ENCODE measurements at regions not wholly inside any gene's neighbourhood (a gene's known extent, or its start where the extent isn't known, plus 50 kb on each side); places are given as distances from the start of the nearest gene placed in this dataset.

GRCh38 chr12:131586269-131586668 lies 124.6 kb upstream of the SFSWAP start:
- no peak for ATAC-seq

DNA sequence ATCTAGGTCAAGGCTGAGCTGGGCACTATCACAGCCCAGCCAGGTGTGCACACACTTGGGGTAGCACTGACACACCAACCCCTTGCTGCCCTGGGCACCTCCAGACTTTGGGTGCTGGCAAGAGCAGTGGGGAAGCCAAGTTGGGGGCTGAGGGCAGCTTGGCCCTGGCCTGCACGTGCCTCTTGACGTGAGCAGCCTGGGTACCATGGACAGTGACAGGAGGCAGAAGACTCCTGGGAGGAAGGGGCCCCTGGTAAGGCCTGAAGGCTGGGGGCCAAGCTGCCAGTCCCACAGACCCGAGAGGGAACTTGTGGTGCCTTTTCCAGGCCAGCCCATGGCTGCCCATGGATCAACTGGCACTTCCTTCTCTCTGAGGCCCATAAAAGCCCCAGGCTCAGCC lies 124.1 kb upstream of the SFSWAP start:
- DNase-seq (no peak), ATAC-seq (no peak)
- H3K9me3 ChIP-seq: no peaks in the 10 kb centered on the region
- H3K27ac ChIP-seq: no peak overlapping the region
- H3K4me3 ChIP-seq: no peak overlapping the region
- H3K36me3 ChIP-seq (ENCODE audit: insufficient read depth in 1 of 2, low read depth in 1 of 2): no peaks in the 10 kb centered on the region
- intact Hi-C loops (cut with DNase I): no loop called here
- 60 to 64% (median 63%) methylated on average over 3 of the region's 3 CpGs for WGBS, 3 donors
- TF ChIP-seq CTCF (IDR thresholded peaks at IDR 0.05): no peak
- no peaks in the 10 kb centered on the region for H3K4me1 ChIP-seq
- peaks cover 0 to 20% (median 3%) of the 10 kb centered on the region in 3 donors for H3K27me3 ChIP-seq (ENCODE audit: insufficient read depth in 3 of 3, low read length in 2 of 3)

More at GRCh38 chr12:131586269-131586668, 124.6 kb upstream of the SFSWAP start:
- intact Hi-C loops (cut with DNase I): no loop called here
- H3K27me3 ChIP-seq (ENCODE audit: insufficient read depth in 3 of 3, low read length in 2 of 3): peaks cover 0 to 20% (median 3%) of the 10 kb centered on the region in 3 donors
- H3K9me3 ChIP-seq: no peaks in the 10 kb centered on the region
- H3K4me1 ChIP-seq: no peaks in the 10 kb centered on the region
- no peaks in the 10 kb centered on the region for H3K36me3 ChIP-seq (ENCODE audit: insufficient read depth in 1 of 2, low read depth in 1 of 2)
- no peak for TF ChIP-seq CTCF (IDR thresholded peaks at IDR 0.05)
- no peak overlapping the region for H3K27ac ChIP-seq
- DNase-seq: no peak
- H3K4me3 ChIP-seq: no peak overlapping the region
- 82 to 85% (median 84%) methylated on average over 9 of the region's 9 CpGs for WGBS, 3 donors

- no peak overlapping the region for H3K4me3 ChIP-seq
- no peaks in the 10 kb centered on the region for H3K36me3 ChIP-seq (ENCODE audit: insufficient read depth in 1 of 2, low read depth in 1 of 2)
- TF ChIP-seq CTCF (IDR thresholded peaks at IDR 0.05): no peak
- WGBS, 3 donors: 88 to 92% (median 88%) methylated on average over 11 of the region's 11 CpGs
- peaks cover 0 to 20% (median 3%) of the 10 kb centered on the region in 3 donors for H3K27me3 ChIP-seq (ENCODE audit: insufficient read depth in 3 of 3, low read length in 2 of 3)
- no peak for DNase-seq
- H3K9me3 ChIP-seq: no peaks in the 10 kb centered on the region
- intact Hi-C loops (cut with DNase I): no loop called here
- ATAC-seq: no peak
- no peaks in the 10 kb centered on the region for H3K4me1 ChIP-seq
- H3K27ac ChIP-seq: no peak overlapping the region
Measured at GRCh38 chr12:131587565-131587964, 123.3 kb upstream of the SFSWAP start.

DNA sequence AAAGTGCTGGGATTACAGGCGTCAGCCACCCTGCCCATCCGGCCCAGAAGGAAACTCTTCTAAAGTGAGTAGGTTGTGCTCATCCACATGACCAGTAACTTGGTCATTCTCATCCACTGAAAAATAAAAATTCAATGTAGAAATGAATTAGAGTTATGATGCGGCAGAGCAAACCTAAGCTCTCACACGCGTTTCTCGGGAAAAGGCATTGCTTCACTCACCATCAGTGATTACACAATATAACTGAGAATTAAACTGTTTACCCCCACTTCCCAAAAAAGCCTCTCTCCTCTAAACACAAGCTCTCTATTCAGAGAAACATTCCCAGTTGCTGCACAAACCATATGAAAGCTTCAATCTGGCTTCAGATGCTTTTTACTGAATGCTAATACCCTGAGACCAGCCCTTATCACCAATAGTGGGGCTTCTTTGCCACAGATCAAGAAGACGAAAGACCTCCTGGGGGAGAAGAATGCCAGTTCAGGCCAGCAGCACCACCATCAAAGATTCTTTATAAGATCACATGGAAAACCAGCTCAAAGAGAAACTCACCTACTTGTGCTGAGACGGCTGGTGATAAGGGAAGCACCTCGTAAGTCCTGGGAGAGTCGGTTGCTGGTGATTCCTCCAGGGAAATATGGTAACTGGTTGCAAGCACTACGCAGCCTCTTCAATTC lies 121.5 kb upstream of the SFSWAP start:
- no peaks in the 10 kb centered on the region for H3K4me1 ChIP-seq
- ATAC-seq: no peak
- H3K27ac ChIP-seq: no peak overlapping the region
- no peak for TF ChIP-seq CTCF (IDR thresholded peaks at IDR 0.05)
- WGBS, 3 donors: 53 to 63% (median 57%) methylated on average over 11 of the region's 11 CpGs
- H3K27me3 ChIP-seq (ENCODE audit: insufficient read depth in 3 of 3, low read length in 2 of 3): peaks cover 0 to 7% (median 0%) of the 10 kb centered on the region in 3 donors
- H3K4me3 ChIP-seq: no peak overlapping the region
- intact Hi-C loops (cut with DNase I): no loop called here
- no peaks in the 10 kb centered on the region for H3K9me3 ChIP-seq
- no peaks in the 10 kb centered on the region for H3K36me3 ChIP-seq (ENCODE audit: insufficient read depth in 1 of 2, low read depth in 1 of 2)
- DNase-seq: no peak

GRCh38 chr12:131589966-131590365 lies 120.9 kb upstream of the SFSWAP start:
- Histone ChIP-seq H3K27me3 (ENCODE audit: insufficient read depth in 3 of 3, low read length in 2 of 3) (peaks cover 0 to 6% (median 0%) of the 10 kb centered on the region in 3 donors), H3K9me3 (no peaks in the 10 kb centered on the region), H3K27ac (no peak overlapping the region), H3K36me3 (ENCODE audit: insufficient read depth in 1 of 2, low read depth in 1 of 2) (no peaks in the 10 kb centered on the region), H3K4me1 (no peaks in the 10 kb centered on the region), H3K4me3 (no peak overlapping the region)
- intact Hi-C loops (cut with DNase I): no loop called here
- ATAC-seq (no peak), DNase-seq (no peak)
- TF ChIP-seq CTCF (IDR thresholded peaks at IDR 0.05): no peak

Data from psoas muscle (tissue), 7 donors.